Keratinocyte (primary cell): ENCODE measurements at regions not wholly inside any gene's neighbourhood (a gene's known extent, or its start where the extent isn't known, plus 50 kb on each side); places are given as distances from the start of the nearest gene placed in this dataset.

Source experiments
- DNase-seq: peaks from one replicate; pipeline ENCODE4 v3.0.0-alpha.2; 2011; ENCODE audit warnings: low read depth, missing footprints, low spot score
- FAIRE-seq: peaks from 2 replicates; lab custom pipeline; 2011; peaks lifted over from hg19 to GRCh38; lab: Jason Lieb, UNC
- H2AFZ ChIP-seq: 2 replicates; pipeline ENCODE4 v1.6.0; 2012; ENCODE audit warnings: low read length, control low read depth, inconsistent platforms; ENCODE audit not compliant: control insufficient read depth
- H3K27ac ChIP-seq: 2 replicates; pipeline ENCODE4 v1.5.1; 2011; ENCODE audit warnings: low read length; ENCODE audit not compliant: control insufficient read depth, insufficient read depth
- H3K27me3 ChIP-seq: 3 replicates; pipeline ENCODE4 v1.6.0; 2011; ENCODE audit warnings: low read length; ENCODE audit not compliant: control insufficient read depth, insufficient read depth; ENCODE audit errors: extremely low read depth
- H3K36me3 ChIP-seq, 2 experiments: 2 replicates in 1 of 2; 3 replicates in 1 of 2; pipeline ENCODE4 v1.5.1; 2011; ENCODE audit warnings: low read length in 2 of 2, mild to moderate bottlenecking in 1 of 2; ENCODE audit not compliant: control insufficient read depth in 2 of 2, insufficient read depth in 2 of 2; ENCODE audit errors: extremely low read depth in 1 of 2
- H3K4me1 ChIP-seq: 3 replicates; pipeline ENCODE4 v1.5.1; 2011; ENCODE audit warnings: low read length; ENCODE audit not compliant: control insufficient read depth, insufficient read depth; ENCODE audit errors: extremely low read depth
- H3K4me2 ChIP-seq: 3 replicates; pipeline ENCODE4 v1.6.0; 2011; ENCODE audit warnings: low read depth, low read length; ENCODE audit not compliant: control insufficient read depth, insufficient read depth; ENCODE audit errors: extremely low read depth
- H3K4me3 ChIP-seq, 3 experiments: fragments of 200-600 bp in 1 of 3; sonication (generic) in 1 of 3; 2 replicates in 2 of 3; 3 replicates in 1 of 3; pipeline ENCODE4 v1.5.1; 2011 to 2016; ENCODE audit warnings: low read length in 3 of 3, mild to moderate bottlenecking in 3 of 3, control low read depth in 2 of 3, inconsistent platforms in 1 of 3, low read depth in 1 of 3, mixed read lengths in 1 of 3, mixed run types in 1 of 3, moderate library complexity in 1 of 3; ENCODE audit not compliant: control insufficient read depth in 2 of 3, insufficient read depth in 2 of 3; ENCODE audit errors: extremely low read depth in 1 of 3
- H3K79me2 ChIP-seq: 2 replicates; pipeline ENCODE4 v1.6.0; 2012; ENCODE audit warnings: low read length; ENCODE audit not compliant: control insufficient read depth, insufficient read depth
- H3K9ac ChIP-seq: 3 replicates; pipeline ENCODE4 v1.6.0; 2011; ENCODE audit warnings: low read length; ENCODE audit not compliant: control insufficient read depth, insufficient read depth; ENCODE audit errors: extremely low read depth
- H3K9me1 ChIP-seq: 3 replicates; pipeline ENCODE4 v1.6.0; 2011; ENCODE audit warnings: low read length; ENCODE audit not compliant: control insufficient read depth, insufficient read depth; ENCODE audit errors: extremely low read depth
- H3K9me3 ChIP-seq: 2 replicates; pipeline ENCODE4 v1.5.1; 2012; ENCODE audit warnings: low read depth, low read length; ENCODE audit not compliant: control insufficient read depth
- H4K20me1 ChIP-seq: 3 replicates; pipeline ENCODE4 v1.6.0; 2011; ENCODE audit warnings: low read length; ENCODE audit not compliant: control insufficient read depth, insufficient read depth; ENCODE audit errors: extremely low read depth
- CTCF ChIP-seq, 3 experiments: IDR thresholded peaks in 1 of 3; conservative IDR thresholded peaks in 1 of 3; optimal IDR thresholded peaks in 1 of 3; 2 replicates in 2 of 3; 3 replicates in 1 of 3; pipeline versions ENCODE3 to v1.5.1; 2011; ENCODE audit warnings: low read length in 3 of 3, mild to moderate bottlenecking in 3 of 3, moderate library complexity in 2 of 3, control low read depth in 1 of 3, inconsistent platforms in 1 of 3; ENCODE audit not compliant: insufficient read depth in 2 of 3; ENCODE audit errors: extremely low read depth in 1 of 3
- EZH2 ChIP-seq: IDR thresholded peaks from one replicate; pipeline ENCODE4 v1.6.1; 2012; ENCODE audit warnings: inconsistent platforms, mild to moderate bottlenecking, low read length, moderate library complexity
- dilution Hi-C: fragments of 300-500 bp; cut with MboI; formaldehyde crosslinking; loops from one replicate; pipeline ENCODE4 v1.7.0; 2020; ENCODE audit warnings: low sequenced_read_pairs; ENCODE audit not compliant: extremely low pct_ligation_motif_present

DNA sequence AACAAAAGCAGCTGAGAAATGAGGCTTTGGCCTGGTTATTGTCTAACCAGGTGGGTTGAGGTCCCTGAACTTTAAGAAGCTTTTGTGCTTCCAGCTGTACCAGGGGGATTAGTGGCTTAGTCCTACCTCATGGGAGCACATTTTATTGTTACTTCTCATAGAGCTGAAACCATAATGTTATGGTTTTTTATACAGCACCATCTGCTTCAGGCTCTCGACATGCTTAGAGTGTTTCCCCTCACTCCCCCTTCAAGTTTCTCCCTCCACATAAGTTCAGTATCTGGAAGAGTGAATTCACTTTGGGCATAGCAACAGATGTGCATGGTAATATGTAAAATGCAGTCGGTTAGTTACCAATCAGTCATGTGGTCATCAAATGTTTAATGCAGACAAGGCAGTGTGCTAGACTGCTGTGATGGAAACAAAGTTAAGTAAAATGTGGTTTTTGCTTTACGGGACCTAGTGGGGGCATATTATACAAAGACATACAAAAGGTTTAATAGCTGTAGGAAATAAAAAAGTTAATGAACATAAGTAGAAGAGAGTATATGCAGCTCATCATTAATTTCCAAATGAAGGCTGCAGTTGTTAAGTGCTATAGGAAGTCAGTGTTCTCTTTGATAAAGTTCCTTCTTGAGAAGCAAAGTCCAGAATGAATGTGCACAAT, 95.9 kb upstream of the SPRY4 start:
- H3K4me3 ChIP-seq: no peak overlapping the region
- H3K27me3 ChIP-seq: no peaks in the 10 kb centered on the region
- no peak overlapping the region for H3K9ac ChIP-seq
- DNase-seq: no peak
- H3K79me2 ChIP-seq: no peaks in the 10 kb centered on the region
- H3K27ac ChIP-seq: no peak overlapping the region
- TF ChIP-seq EZH2: no peak
- TF ChIP-seq CTCF (optimal IDR thresholded peaks at IDR 0.05 in 1 of 3, IDR thresholded peaks at IDR 0.05 in 1 of 3, conservative IDR thresholded peaks at IDR 0.05 in 1 of 3; ENCODE audit: extremely low read depth in 1 of 3, insufficient read depth in 2 of 3, low read length in 3 of 3): no peak
- H3K4me2 ChIP-seq: no peak overlapping the region
- dilution Hi-C loops: no loop called here
- no peak overlapping the region for H2AFZ ChIP-seq
- no peak for FAIRE-seq
- H4K20me1 ChIP-seq: no peaks in the 10 kb centered on the region
- no peaks in the 10 kb centered on the region for H3K9me1 ChIP-seq
- no peaks in the 10 kb centered on the region for H3K36me3 ChIP-seq
- H3K4me1 ChIP-seq: peaks cover 20% of the 10 kb centered on the region
- no peaks in the 10 kb centered on the region for H3K9me3 ChIP-seq

- no peaks in the 10 kb centered on the region for H3K27me3 ChIP-seq
- dilution Hi-C loops: no loop called here
- no peaks in the 10 kb centered on the region for H3K36me3 ChIP-seq
- H3K79me2 ChIP-seq: no peaks in the 10 kb centered on the region
- TF ChIP-seq CTCF (optimal IDR thresholded peaks at IDR 0.05 in 1 of 3, IDR thresholded peaks at IDR 0.05 in 1 of 3, conservative IDR thresholded peaks at IDR 0.05 in 1 of 3; ENCODE audit: extremely low read depth in 1 of 3, insufficient read depth in 2 of 3, low read length in 3 of 3) (no peak), EZH2 (no peak)
- H3K9me1 ChIP-seq: no peaks in the 10 kb centered on the region
- no peaks in the 10 kb centered on the region for H3K4me1 ChIP-seq
- H2AFZ ChIP-seq: no peak overlapping the region
- DNase-seq (no peak), FAIRE-seq (no peak)
- H4K20me1 ChIP-seq: no peaks in the 10 kb centered on the region
- H3K4me3 ChIP-seq: no peak overlapping the region
- H3K9ac ChIP-seq: no peak overlapping the region
- no peak overlapping the region for H3K27ac ChIP-seq
- no peak overlapping the region for H3K4me2 ChIP-seq
- H3K9me3 ChIP-seq: no peaks in the 10 kb centered on the region
Observed at GRCh38 chr5:142412581-142412980, 87.8 kb upstream of the SPRY4 start.
